Aorta (tissue), 5 donors: ENCODE measurements at regions not wholly inside any gene's neighbourhood (a gene's known extent, or its start where the extent isn't known, plus 50 kb on each side); places are given as distances from the start of the nearest gene placed in this dataset.

Experiments used
- ATAC-seq: fragments of 200-7000 bp; cut with Tn5 transposase; one replicate; pipeline ENCODE4 v1.9.1; 2022; ENCODE audit warnings: moderate library complexity; ENCODE audit not compliant: low FRiP score
- DNase-seq, 2 donors: peaks; one replicate each; pipeline ENCODE4 v3.0.0-alpha.2; 2020
- H3K27ac ChIP-seq, 2 donors: one replicate each; pipeline ENCODE4 v1.5.1; 2013; ENCODE audit warnings: low read length in 2 of 2, mild to moderate bottlenecking in 2 of 2, moderate library complexity in 2 of 2, control low read depth in 1 of 2, inconsistent platforms in 1 of 2, low read depth in 1 of 2
- H3K27me3 ChIP-seq, 2 donors: one replicate each; pipeline ENCODE4 v1.6.1; 2013; ENCODE audit warnings: control low read depth in 1 of 2, low read length in 1 of 2, mild to moderate bottlenecking in 1 of 2, moderate library complexity in 1 of 2; ENCODE audit not compliant: insufficient read depth in 2 of 2, control insufficient read depth in 1 of 2
- H3K36me3 ChIP-seq, 2 donors: one replicate each; pipeline ENCODE4 v1.6.1; 2013; ENCODE audit warnings: control low read depth in 1 of 2, low read length in 1 of 2, mild to moderate bottlenecking in 1 of 2; ENCODE audit not compliant: insufficient read depth in 2 of 2, control insufficient read depth in 1 of 2
- H3K4me1 ChIP-seq, 2 donors: one replicate each; pipeline ENCODE4 v1.6.1; 2013; ENCODE audit warnings: low read length in 2 of 2, control low read depth in 1 of 2, mild to moderate bottlenecking in 1 of 2, moderate library complexity in 1 of 2; ENCODE audit not compliant: insufficient read depth in 2 of 2, control insufficient read depth in 1 of 2
- H3K4me3 ChIP-seq, 2 donors: one replicate each; pipeline ENCODE4 v1.5.1; 2013; ENCODE audit warnings: low read length in 2 of 2, control low read depth in 1 of 2, mild to moderate bottlenecking in 1 of 2
- H3K9me3 ChIP-seq: one replicate; pipeline ENCODE4 v1.6.1; 2013; ENCODE audit warnings: mild to moderate bottlenecking, low read length; ENCODE audit not compliant: control insufficient read depth
- WGBS, 2 donors: extraction: QIAGEN DNeasy Blood & Tissue Kit; methylation state at CpG; one replicate each; pipeline ENCODE4 v1.1.7; 2013; 5-methylcytosine and 5-hydroxymethylcytosine counted together
- intact Hi-C, 2 donors: fragments of 100-400 bp; cut with DNase I; formaldehyde crosslinking; loops; one replicate each; pipeline versions ENCODE4 v1.14.2 to v1.15.0; 2022
- donor health status: healthy with polysubstance abuse.
- donor health status: Bipolar disorder and iron deficiency.
- donor health status: DM: no; HTN: no; CAD: no.
- donor health status: DM: no; HTN: no; CAD: no.
- donor health status: DM: yes; HTN: yes; CAD: no.

GRCh38 chr2:56684327-56684726 is 500.5 kb downstream of the CCDC85A start:
- no peaks in the 10 kb centered on the region for H3K9me3 ChIP-seq
- 88 to 92% methylated on average over 1 of the region's 1 CpG for WGBS, 2 donors
- H3K27ac ChIP-seq, result no peak overlapping the region
- ATAC-seq, result no peak
- no peaks in the 10 kb centered on the region for H3K4me1 ChIP-seq
- intact Hi-C loops, result no loop called here
- no peak overlapping the region for H3K4me3 ChIP-seq
- H3K27me3 ChIP-seq, result no peaks in the 10 kb centered on the region
- H3K36me3 ChIP-seq, result no peaks in the 10 kb centered on the region
- no peak for DNase-seq

DNA sequence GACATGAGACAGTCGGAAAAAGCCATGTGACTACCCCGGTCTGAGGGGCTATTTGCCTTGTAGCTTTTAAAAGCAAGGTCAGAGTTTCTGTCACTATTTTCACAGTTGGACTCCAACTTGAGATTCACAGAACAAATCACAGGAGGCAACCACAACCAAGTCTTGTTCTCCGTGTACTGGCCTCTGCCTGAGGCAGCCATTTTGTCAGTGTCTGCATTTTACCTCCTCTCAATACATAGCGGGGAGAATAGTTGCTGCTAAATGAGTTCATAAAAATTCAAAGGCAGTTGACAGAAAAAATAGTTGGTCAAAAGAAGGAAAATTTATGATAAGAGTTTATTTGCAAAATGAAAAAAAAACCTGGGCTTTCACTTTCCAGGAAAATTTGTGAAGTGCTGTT is 501.4 kb downstream of the CCDC85A start:
- no peaks in the 10 kb centered on the region for H3K36me3 ChIP-seq
- DNase-seq (no peak), ATAC-seq (no peak)
- 80 to 84% methylated on average over 4 of the region's 4 CpGs for WGBS, 2 donors
- intact Hi-C loops, result no loop called here
- H3K27me3 ChIP-seq, result no peaks in the 10 kb centered on the region
- H3K27ac ChIP-seq, result no peak overlapping the region
- H3K9me3 ChIP-seq, result no peaks in the 10 kb centered on the region
- H3K4me3 ChIP-seq, result no peak overlapping the region
- H3K4me1 ChIP-seq, result no peaks in the 10 kb centered on the region

GRCh38 chr2:56687169-56687568 is 503.4 kb downstream of the CCDC85A start:
- ATAC-seq (no peak), DNase-seq (no peak)
- Histone ChIP-seq H3K4me1 (no peaks in the 10 kb centered on the region), H3K9me3 (no peaks in the 10 kb centered on the region), H3K36me3 (no peaks in the 10 kb centered on the region), H3K27me3 (no peaks in the 10 kb centered on the region), H3K4me3 (no peak overlapping the region), H3K27ac (no peak overlapping the region)
- WGBS, 2 donors, result 49 to 57% methylated on average over 1 of the region's 1 CpG
- intact Hi-C loops, result no loop called here

DNA sequence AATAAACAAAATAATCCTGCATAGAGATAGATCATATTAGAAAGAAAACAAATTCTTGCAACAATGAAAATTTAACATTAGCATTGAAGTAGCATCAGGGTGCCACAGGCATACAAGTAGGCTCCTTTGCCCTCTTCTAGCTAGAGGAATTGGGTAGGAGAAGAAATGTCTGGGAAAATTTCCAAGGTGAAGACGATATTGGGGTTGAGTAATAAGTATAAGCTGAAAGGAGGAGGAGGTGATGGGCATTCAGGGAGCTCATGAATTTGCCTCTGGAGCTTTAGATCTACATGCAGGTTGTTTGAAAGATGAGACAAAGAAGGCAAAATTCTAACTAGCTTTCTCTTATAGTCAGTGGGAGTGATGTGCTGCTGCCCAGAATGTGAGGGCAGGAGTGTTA is 504.9 kb downstream of the CCDC85A start:
- intact Hi-C loops, result no loop called here
- DNase-seq (no peak), ATAC-seq (no peak)
- no peak overlapping the region for H3K4me3 ChIP-seq
- H3K27me3 ChIP-seq, result no peaks in the 10 kb centered on the region
- no peaks in the 10 kb centered on the region for H3K9me3 ChIP-seq
- no peaks in the 10 kb centered on the region for H3K36me3 ChIP-seq
- no peaks in the 10 kb centered on the region for H3K4me1 ChIP-seq
- 55 to 56% methylated on average over 1 of the region's 1 CpG for WGBS, 2 donors
- no peak overlapping the region for H3K27ac ChIP-seq

- no peak for DNase-seq
- Histone ChIP-seq H3K4me1 (no peaks in the 10 kb centered on the region), H3K36me3 (no peaks in the 10 kb centered on the region), H3K27ac (no peak overlapping the region), H3K4me3 (no peak overlapping the region), H3K27me3 (no peaks in the 10 kb centered on the region), H3K9me3 (no peaks in the 10 kb centered on the region)
- ATAC-seq, result no peak
- WGBS, 2 donors, result 58 to 67% methylated on average over 2 of the region's 2 CpGs
- intact Hi-C loops, result no loop called here
Measured at GRCh38 chr2:56693501-56693900, 509.7 kb downstream of the CCDC85A start.

GRCh38 chr2:56703001-56703400 is 519.2 kb downstream of the CCDC85A start:
- ATAC-seq, result no peak
- no peaks in the 10 kb centered on the region for H3K4me1 ChIP-seq

GRCh38 chr2:56705713-56706112 is 521.9 kb downstream of the CCDC85A start:
- 56% methylated on average over 2 of the region's 2 CpGs for WGBS, 2 donors
- no peak overlapping the region for H3K4me3 ChIP-seq
- H3K9me3 ChIP-seq, result no peaks in the 10 kb centered on the region
- ATAC-seq (no peak), DNase-seq (no peak)
- H3K36me3 ChIP-seq, result no peaks in the 10 kb centered on the region
- H3K27ac ChIP-seq, result no peak overlapping the region
- no peaks in the 10 kb centered on the region for H3K27me3 ChIP-seq
- intact Hi-C loops, result no loop called here
- no peaks in the 10 kb centered on the region for H3K4me1 ChIP-seq

More at GRCh38 chr2:56703001-56703400, 519.2 kb downstream of the CCDC85A start:
- Histone ChIP-seq H3K36me3 (no peaks in the 10 kb centered on the region), H3K27ac (no peak overlapping the region), H3K4me3 (no peak overlapping the region), H3K9me3 (no peaks in the 10 kb centered on the region), H3K27me3 (no peaks in the 10 kb centered on the region)
- intact Hi-C loops, result no loop called here
- 74 to 83% methylated on average over 2 of the region's 2 CpGs for WGBS, 2 donors
- DNase-seq, result no peak

GRCh38 chr2:56707218-56707617 is 523.4 kb downstream of the CCDC85A start:
- Histone ChIP-seq H3K4me1 (no peaks in the 10 kb centered on the region), H3K9me3 (no peaks in the 10 kb centered on the region), H3K36me3 (no peaks in the 10 kb centered on the region), H3K27me3 (no peaks in the 10 kb centered on the region), H3K27ac (no peak overlapping the region), H3K4me3 (no peak overlapping the region)
- intact Hi-C loops, result no loop called here
- DNase-seq (no peak), ATAC-seq (no peak)
- 64 to 67% methylated on average over 3 of the region's 3 CpGs for WGBS, 2 donors

DNA sequence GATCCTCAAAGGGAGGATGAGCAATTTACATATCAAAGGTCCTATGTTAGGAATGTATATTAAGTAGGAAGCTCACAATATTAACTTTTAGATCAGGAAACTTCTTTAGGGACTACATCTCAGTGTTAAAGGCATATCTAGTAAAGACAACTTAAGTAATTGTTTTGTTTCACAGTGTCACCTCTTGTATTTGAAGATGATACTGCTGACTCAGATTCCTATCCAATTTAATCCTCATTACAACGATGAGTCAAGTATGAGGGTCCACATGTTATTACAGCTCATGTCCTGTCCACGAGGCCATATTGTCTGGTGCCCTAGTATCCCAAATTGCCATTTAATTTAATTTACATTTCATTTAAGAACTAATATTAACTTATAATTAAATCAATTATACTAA is 523.9 kb downstream of the CCDC85A start:
- DNase-seq, result no peak
- WGBS, 2 donors, result 71 to 77% methylated on average over 2 of the region's 2 CpGs

More for the DNA sequence above, 523.9 kb downstream of the CCDC85A start:
- Histone ChIP-seq H3K4me3 (no peak overlapping the region), H3K4me1 (no peaks in the 10 kb centered on the region), H3K27ac (no peak overlapping the region), H3K27me3 (no peaks in the 10 kb centered on the region), H3K9me3 (no peaks in the 10 kb centered on the region), H3K36me3 (no peaks in the 10 kb centered on the region)
- intact Hi-C loops, result no loop called here
- ATAC-seq, result no peak
